MM.1S (cell line): ENCODE measurements at regions not wholly inside any gene's neighbourhood (a gene's known extent, or its start where the extent isn't known, plus 50 kb on each side); places are given as distances from the start of the nearest gene placed in this dataset.

ENCODE experiments used
- DNase-seq: peaks from one replicate; pipeline ENCODE4 v3.0.0-alpha.2; 2015
- H2AFZ ChIP-seq: fragments of 300-600 bp; sonication (generic); 2 replicates; pipeline ENCODE4 v1.6.0; 2016; ENCODE audit warnings: antibody characterized with exemption, low read length
- H3F3A ChIP-seq: fragments of 300-600 bp; sonication (generic); 2 replicates; pipeline ENCODE4 v1.6.1; 2016; ENCODE audit warnings: mild to moderate bottlenecking, antibody characterized with exemption, low read length, moderate library complexity, mixed read lengths; ENCODE audit not compliant: insufficient read depth
- H3K27ac ChIP-seq: fragments of 300-600 bp; sonication (generic); 2 replicates; pipeline ENCODE4 v1.5.1; 2016; ENCODE audit warnings: mild to moderate bottlenecking, low read length
- H3K27me3 ChIP-seq: fragments of 300-600 bp; sonication (generic); replicated peaks from 2 replicates; pipeline ENCODE4 v1.6.0; 2016; ENCODE audit warnings: low read length; ENCODE audit not compliant: insufficient read depth
- H3K36me3 ChIP-seq: fragments of 300-600 bp; sonication (generic); replicated peaks from 2 replicates; pipeline ENCODE4 v1.6.1; 2016; ENCODE audit warnings: mild to moderate bottlenecking, low read length, mixed read lengths; ENCODE audit not compliant: insufficient read depth
- H3K4me1 ChIP-seq: fragments of 300-600 bp; sonication (generic); 2 replicates; pipeline ENCODE4 v1.6.1; 2016; ENCODE audit warnings: low read length, mixed read lengths
- H3K4me2 ChIP-seq: fragments of 300-600 bp; sonication (generic); 2 replicates; pipeline ENCODE4 v1.6.0; 2016; ENCODE audit warnings: low read depth, low read length
- H3K4me3 ChIP-seq: fragments of 300-600 bp; sonication (generic); 2 replicates; pipeline ENCODE4 v1.5.1; 2016; ENCODE audit warnings: low read length, mixed read lengths
- H3K79me2 ChIP-seq: fragments of 300-600 bp; sonication (generic); 2 replicates; pipeline ENCODE4 v1.6.1; 2016; ENCODE audit warnings: mixed run types, low read length, mixed read lengths
- H3K9ac ChIP-seq: fragments of 300-600 bp; sonication (generic); 2 replicates; pipeline ENCODE4 v1.6.1; 2016; ENCODE audit warnings: low read length, mixed read lengths
- H3K9me2 ChIP-seq: fragments of 300-600 bp; sonication (generic); replicated peaks from 2 replicates; pipeline ENCODE4 v1.6.1; 2016; ENCODE audit warnings: mild to moderate bottlenecking, low read length, mixed read lengths; ENCODE audit not compliant: insufficient read depth
- H3K9me3 ChIP-seq: fragments of 300-600 bp; sonication (generic); replicated peaks from 2 replicates; pipeline ENCODE4 v1.6.1; 2016; ENCODE audit warnings: mild to moderate bottlenecking, low read length, mixed read lengths; ENCODE audit not compliant: insufficient read depth
- H4K20me1 ChIP-seq: fragments of 300-600 bp; sonication (generic); 2 replicates; pipeline ENCODE4 v1.6.1; 2016; ENCODE audit warnings: mild to moderate bottlenecking, low read length, moderate library complexity, mixed read lengths; ENCODE audit not compliant: insufficient read depth
- EZH2 ChIP-seq: fragments of 300-600 bp; sonication (generic); optimal IDR thresholded peaks from 2 replicates; pipeline ENCODE3; 2017; ENCODE audit warnings: low read depth, mild to moderate bottlenecking, antibody characterized with exemption, low read length, mixed read lengths
- EZH2phosphoT487 ChIP-seq: fragments of 300-600 bp; sonication (generic); IDR thresholded peaks from 2 replicates; pipeline ENCODE4 v1.6.1; 2018; ENCODE audit warnings: antibody characterized with exemption, low read length
- TF ChIP-seq, protein P1 (sequence below): fragments of 300-600 bp; sonication (generic); IDR thresholded peaks from 2 replicates; pipeline ENCODE4 v1.5.1; 2016; ENCODE audit warnings: antibody characterized with exemption, low read length, mixed read lengths

DNA sequence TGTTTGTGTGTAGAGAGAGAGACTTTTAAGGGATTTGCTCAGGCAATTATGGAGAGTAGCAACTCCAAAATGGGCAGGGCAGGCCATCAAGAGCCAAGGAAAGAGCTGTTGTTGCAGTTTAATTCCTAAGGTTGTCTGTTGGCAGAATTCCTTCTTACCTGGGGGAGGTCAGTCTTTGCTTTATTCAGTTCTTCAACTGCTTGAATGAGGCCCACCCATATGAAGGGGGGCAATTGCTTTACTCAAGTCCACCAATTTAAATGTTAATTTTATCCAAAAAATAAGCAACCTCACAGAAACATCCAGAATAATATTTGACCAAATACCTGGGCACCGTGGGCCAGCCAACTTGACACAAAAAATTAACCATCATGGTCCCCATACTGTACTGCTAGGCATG is 137.7 kb upstream of the KLHL25 start:
- H2AFZ ChIP-seq: no peak overlapping the region
- no peaks in the 10 kb centered on the region for H3K4me1 ChIP-seq
- no peaks in the 10 kb centered on the region for H3K27me3 ChIP-seq
- no peak overlapping the region for H3K9ac ChIP-seq
- H3K36me3 ChIP-seq: no peaks in the 10 kb centered on the region
- TF ChIP-seq EZH2phosphoT487 (no peak), EZH2 (no peak)
- TF ChIP-seq, protein P1, sequence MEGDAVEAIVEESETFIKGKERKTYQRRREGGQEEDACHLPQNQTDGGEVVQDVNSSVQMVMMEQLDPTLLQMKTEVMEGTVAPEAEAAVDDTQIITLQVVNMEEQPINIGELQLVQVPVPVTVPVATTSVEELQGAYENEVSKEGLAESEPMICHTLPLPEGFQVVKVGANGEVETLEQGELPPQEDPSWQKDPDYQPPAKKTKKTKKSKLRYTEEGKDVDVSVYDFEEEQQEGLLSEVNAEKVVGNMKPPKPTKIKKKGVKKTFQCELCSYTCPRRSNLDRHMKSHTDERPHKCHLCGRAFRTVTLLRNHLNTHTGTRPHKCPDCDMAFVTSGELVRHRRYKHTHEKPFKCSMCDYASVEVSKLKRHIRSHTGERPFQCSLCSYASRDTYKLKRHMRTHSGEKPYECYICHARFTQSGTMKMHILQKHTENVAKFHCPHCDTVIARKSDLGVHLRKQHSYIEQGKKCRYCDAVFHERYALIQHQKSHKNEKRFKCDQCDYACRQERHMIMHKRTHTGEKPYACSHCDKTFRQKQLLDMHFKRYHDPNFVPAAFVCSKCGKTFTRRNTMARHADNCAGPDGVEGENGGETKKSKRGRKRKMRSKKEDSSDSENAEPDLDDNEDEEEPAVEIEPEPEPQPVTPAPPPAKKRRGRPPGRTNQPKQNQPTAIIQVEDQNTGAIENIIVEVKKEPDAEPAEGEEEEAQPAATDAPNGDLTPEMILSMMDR: no peak
- H3K4me3 ChIP-seq: no peak overlapping the region
- H3K4me2 ChIP-seq: no peak overlapping the region
- H3K27ac ChIP-seq: no peak overlapping the region
- no peaks in the 10 kb centered on the region for H3F3A ChIP-seq
- H3K9me2 ChIP-seq: no peaks in the 10 kb centered on the region
- no peaks in the 10 kb centered on the region for H3K79me2 ChIP-seq
- no peaks in the 10 kb centered on the region for H3K9me3 ChIP-seq
- H4K20me1 ChIP-seq: no peaks in the 10 kb centered on the region
- DNase-seq: no peak

DNA sequence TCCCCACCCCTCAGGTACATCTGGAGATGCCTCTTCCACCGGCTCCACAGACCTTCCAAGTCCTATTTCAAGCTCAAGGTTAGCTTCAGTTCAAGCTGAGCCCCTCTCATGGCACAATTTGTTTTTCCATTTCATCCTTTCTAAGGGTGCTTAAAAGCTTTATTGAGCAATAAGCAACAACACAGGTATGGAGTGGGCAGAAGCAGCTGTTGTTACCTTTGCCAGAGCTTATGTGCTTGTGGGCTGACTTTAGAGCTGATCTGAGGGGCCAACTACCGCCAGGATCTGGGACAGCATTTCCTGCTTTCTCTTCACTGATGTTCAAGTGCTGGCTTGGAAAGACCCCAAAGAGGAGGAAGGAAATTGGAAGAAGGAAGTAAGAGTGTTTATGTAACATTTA is 140.0 kb upstream of the KLHL25 start:
- H3F3A ChIP-seq: no peaks in the 10 kb centered on the region
- no peaks in the 10 kb centered on the region for H3K4me1 ChIP-seq
- TF ChIP-seq EZH2phosphoT487 (no peak), EZH2 (no peak)
- TF ChIP-seq, protein P1: no peak

DNA sequence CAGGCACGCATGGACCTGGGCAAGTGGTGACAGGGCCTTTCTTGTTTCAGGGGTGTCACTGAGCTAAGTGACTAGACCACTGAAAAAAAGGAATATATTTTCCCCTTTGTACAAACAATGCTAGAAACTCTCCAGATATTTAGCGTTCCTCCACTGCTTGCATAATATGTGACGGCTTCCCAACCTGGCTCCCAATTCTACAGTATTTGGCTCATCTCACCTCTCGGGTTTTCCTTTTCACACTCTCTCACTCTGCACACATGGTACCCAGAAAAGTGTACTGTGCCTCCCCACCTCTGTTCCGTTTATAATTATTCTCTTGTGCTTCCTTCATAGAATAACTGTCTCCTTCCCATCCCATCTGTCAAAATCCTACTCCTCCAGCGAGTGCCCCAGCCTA is 140.5 kb upstream of the KLHL25 start:
- H3K9me2 ChIP-seq: no peaks in the 10 kb centered on the region
- no peak overlapping the region for H2AFZ ChIP-seq
- DNase-seq: no peak
- no peaks in the 10 kb centered on the region for H3K9me3 ChIP-seq
- no peaks in the 10 kb centered on the region for H3K27me3 ChIP-seq
- no peak overlapping the region for H3K9ac ChIP-seq
- H3K36me3 ChIP-seq: no peaks in the 10 kb centered on the region
- no peaks in the 10 kb centered on the region for H4K20me1 ChIP-seq
- no peaks in the 10 kb centered on the region for H3K79me2 ChIP-seq
- no peak overlapping the region for H3K4me3 ChIP-seq
- H3K27ac ChIP-seq: no peak overlapping the region
- H3K4me1 ChIP-seq: no peaks in the 10 kb centered on the region
- no peak overlapping the region for H3K4me2 ChIP-seq
- H3F3A ChIP-seq: no peaks in the 10 kb centered on the region
- TF ChIP-seq EZH2 (no peak), EZH2phosphoT487 (no peak)
- TF ChIP-seq, protein P1: no peak

More for the DNA sequence above, 140.0 kb upstream of the KLHL25 start:
- H3K79me2 ChIP-seq: no peaks in the 10 kb centered on the region
- no peak overlapping the region for H3K4me2 ChIP-seq
- no peak overlapping the region for H3K4me3 ChIP-seq
- no peak overlapping the region for H2AFZ ChIP-seq
- H3K9me3 ChIP-seq: no peaks in the 10 kb centered on the region
- H4K20me1 ChIP-seq: no peaks in the 10 kb centered on the region
- H3K9ac ChIP-seq: no peak overlapping the region
- DNase-seq: no peak
- H3K27me3 ChIP-seq: no peaks in the 10 kb centered on the region
- no peaks in the 10 kb centered on the region for H3K36me3 ChIP-seq
- H3K27ac ChIP-seq: no peak overlapping the region
- no peaks in the 10 kb centered on the region for H3K9me2 ChIP-seq
